Stimulated activated CD4-positive, alpha-beta T cell treated with anti-CD3 and anti-CD28 coated beads, Interleukin-2, amount 100 ng/mL, for 48 hours (primary cell): ENCODE measurements at regions not wholly inside any gene's neighbourhood (a gene's known extent, or its start where the extent isn't known, plus 50 kb on each side); places are given as distances from the start of the nearest gene placed in this dataset.
"Not testable (repeated sequence)": the region's sequence is repeated elsewhere in the genome, so short reads cannot be mapped to it uniquely, and the experiment has no call there.

Experiments used
- DNase-seq, 2 donors: peaks; one replicate each; pipeline ENCODE4 v3.0.0-alpha.2; 2020

- no peak for DNase-seq
These were observed 320.6 kb downstream of the FOXO1 start for GRCh38 chr13:40345654-40346372.

- no peak for DNase-seq
These were observed 319.8 kb downstream of the FOXO1 start for GRCh38 chr13:40346592-40346991.

GRCh38 chr13:40348096-40348679 is 318.3 kb downstream of the FOXO1 start:
- DNase-seq, result no peak

- DNase-seq, result no peak
These were observed 316.0 kb downstream of the FOXO1 start for GRCh38 chr13:40350283-40350992.

GRCh38 chr13:40351537-40352379 is 314.7 kb downstream of the FOXO1 start:
- DNase-seq, result no peak

GRCh38 chr13:40352380-40352778 is 314.1 kb downstream of the FOXO1 start:
- DNase-seq, result no peak

GRCh38 chr13:40352802-40353562 is 313.5 kb downstream of the FOXO1 start:
- no peak for DNase-seq

- DNase-seq, result no peak
These were observed 311.2 kb downstream of the FOXO1 start for GRCh38 chr13:40355126-40355724.

- DNase-seq, result no peak
These were observed 310.4 kb downstream of the FOXO1 start for GRCh38 chr13:40356011-40356410.

- not testable (repeated sequence) for DNase-seq
These were observed 310.0 kb downstream of the FOXO1 start for GRCh38 chr13:40356458-40356857.

GRCh38 chr13:40362502-40362901 is 303.9 kb downstream of the FOXO1 start:
- no peak for DNase-seq

- no peak for DNase-seq
These were observed 302.8 kb downstream of the FOXO1 start for GRCh38 chr13:40363653-40364052.

GRCh38 chr13:40366119-40366518 is 300.3 kb downstream of the FOXO1 start:
- no peak for DNase-seq

GRCh38 chr13:40368127-40368891 is 298.1 kb downstream of the FOXO1 start:
- DNase-seq, result no peak

GRCh38 chr13:40370661-40371060 is 295.8 kb downstream of the FOXO1 start:
- no peak for DNase-seq

GRCh38 chr13:40371531-40372125 is 294.8 kb downstream of the FOXO1 start:
- no peak for DNase-seq

GRCh38 chr13:40373608-40374007 is 292.8 kb downstream of the FOXO1 start:
- DNase-seq, result peak; percentile 11 to 29

GRCh38 chr13:40375489-40376171 is 290.8 kb downstream of the FOXO1 start:
- no peak for DNase-seq

GRCh38 chr13:40376296-40376849 is 290.1 kb downstream of the FOXO1 start:
- DNase-seq, result no peak
